Left cardiac atrium (tissue), 4 donors: ENCODE measurements at regions not wholly inside any gene's neighbourhood (a gene's known extent, or its start where the extent isn't known, plus 50 kb on each side); places are given as distances from the start of the nearest gene placed in this dataset.
A peak's percentile ranks its signal among the peaks of the same experiment; 100 is the strongest.
"Not testable (repeated sequence)": the region's sequence is repeated elsewhere in the genome, so short reads cannot be mapped to it uniquely, and the experiment has no call there.

Experiments
- ATAC-seq, 2 donors: fragments of 200-7000 bp; cut with Tn5 transposase; one replicate each; pipeline ENCODE4 v1.9.1; 2020; ENCODE audit warnings: mild to moderate bottlenecking in 2 of 2, moderate library complexity in 2 of 2
- DNase-seq: peaks from one replicate; pipeline ENCODE4 v3.0.0-alpha.2; 2020
- intact Hi-C, 2 donors: fragments of 100-400 bp; cut with DNase I; formaldehyde crosslinking; loops; one replicate each; pipeline versions ENCODE4 v1.14.1 to v1.15.1; 2022 to 2023
- donor health status: DM: no; HTN: yes; CAD: no.
- donor health status: DM: no; HTN: yes; CAD: no; lungs with severe emphysema.
- donor health status: DM: yes; HTN: yes; CAD: no.
- donor health status: Dilated cardiomyopathy.

DNA sequence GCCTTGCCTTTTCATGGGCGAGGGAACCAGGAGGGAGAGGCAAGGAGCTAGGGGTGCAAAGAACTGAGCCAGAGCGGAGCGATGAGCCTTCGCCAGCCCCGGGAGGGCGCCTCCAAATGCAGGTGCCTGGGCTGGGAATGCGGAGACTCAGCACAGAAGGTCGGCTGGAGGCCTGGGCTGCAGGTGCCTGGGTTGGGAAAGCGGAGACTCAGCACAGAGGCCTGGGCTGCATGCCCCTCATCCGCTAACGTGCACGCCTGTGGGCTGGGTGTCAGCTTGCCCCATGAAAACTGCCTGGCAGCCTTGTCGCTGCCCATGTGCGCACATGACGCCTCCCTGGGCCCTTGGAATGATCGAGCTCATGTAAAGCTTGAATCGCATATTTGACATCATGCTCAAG lies 51.8 kb downstream of the POM121L12 start:
- ATAC-seq (no peak), DNase-seq (no peak)
- intact Hi-C loops: no loop called here

- intact Hi-C loops: no loop called here
- no peak for DNase-seq
- ATAC-seq: no peak
These were observed 58.8 kb downstream of the POM121L12 start for GRCh38 chr7:53094191-53094590.

DNA sequence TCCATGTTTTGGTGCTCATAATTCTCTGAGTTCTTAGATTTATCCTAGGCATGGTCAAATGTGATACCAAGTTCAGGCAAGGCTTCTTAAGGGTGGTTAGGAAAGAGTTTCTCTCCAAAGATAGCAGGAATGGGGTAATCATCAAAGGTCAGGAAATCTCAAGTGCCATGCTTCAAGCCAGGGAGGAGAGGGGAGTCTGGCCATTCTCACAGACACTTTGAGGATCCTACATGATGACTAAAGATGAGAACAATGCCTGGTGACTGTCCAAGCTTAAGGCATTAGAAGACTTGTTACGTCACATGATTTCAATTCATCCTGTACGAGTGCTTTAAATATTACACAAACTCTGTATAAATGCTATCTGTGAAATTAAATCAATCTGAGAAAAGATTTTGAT lies 59.4 kb downstream of the POM121L12 start:
- DNase-seq: no peak
- intact Hi-C loops: no loop called here
- ATAC-seq: no peak

DNA sequence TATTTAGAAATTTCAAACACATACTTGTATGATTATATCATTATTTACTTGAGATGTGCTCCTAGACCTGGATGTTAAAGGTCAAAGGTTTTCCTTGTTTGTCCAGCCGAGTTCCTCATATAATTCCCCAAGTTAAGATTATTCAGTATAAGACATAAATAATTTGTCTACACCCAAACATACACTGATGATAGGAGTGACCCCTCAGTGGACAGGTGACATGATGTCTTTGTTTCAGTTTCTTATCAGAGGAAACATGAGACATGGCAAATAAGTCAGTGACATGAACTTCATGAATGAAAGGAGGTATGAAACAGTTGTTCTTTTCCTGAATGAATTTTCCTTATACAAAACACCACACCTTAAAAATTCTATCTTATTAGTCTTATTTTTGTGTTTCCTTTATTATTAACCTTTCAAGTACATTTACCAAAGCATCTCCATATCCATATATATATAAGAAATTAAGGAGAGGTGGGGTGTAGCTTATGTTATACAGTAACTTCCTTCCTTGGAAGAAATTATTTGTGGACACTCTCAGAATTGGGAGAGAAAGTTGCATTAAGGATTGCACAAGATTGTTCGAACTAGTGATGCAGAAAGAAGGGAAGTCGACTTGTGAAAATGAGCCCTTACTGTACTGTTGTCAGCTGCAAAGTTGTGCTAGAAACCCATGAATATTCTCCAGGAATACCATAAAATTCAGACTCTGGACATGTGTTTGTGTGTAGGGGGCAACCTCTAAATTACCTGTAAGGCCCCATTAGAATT lies 60.5 kb downstream of the POM121L12 start:
- intact Hi-C loops: no loop called here
- ATAC-seq (no peak), DNase-seq (no peak)

GRCh38 chr7:53100091-53100490 lies 64.7 kb downstream of the POM121L12 start:
- ATAC-seq (no peak), DNase-seq (no peak)
- intact Hi-C loops: no loop called here

DNA sequence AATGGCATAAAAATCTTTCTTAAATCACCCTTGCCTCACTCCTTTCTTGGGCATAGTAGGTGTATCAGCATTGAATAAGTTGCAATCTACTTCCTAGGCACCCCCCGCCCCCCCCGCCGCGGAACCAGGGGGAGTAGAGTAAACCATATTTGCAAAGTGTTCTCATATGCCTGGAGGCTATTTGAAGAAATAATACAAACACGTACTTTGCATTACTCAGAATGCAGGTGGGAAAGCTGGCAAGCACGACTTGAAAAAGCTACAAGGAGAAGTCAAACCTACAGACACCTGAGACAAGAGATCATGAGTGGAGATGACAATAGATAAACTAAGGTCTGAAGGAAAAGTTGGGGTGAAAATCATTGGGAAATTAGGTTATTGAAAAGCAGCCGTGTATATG lies 65.6 kb downstream of the POM121L12 start:
- DNase-seq (no peak), ATAC-seq (no peak)
- intact Hi-C loops: no loop called here

DNA sequence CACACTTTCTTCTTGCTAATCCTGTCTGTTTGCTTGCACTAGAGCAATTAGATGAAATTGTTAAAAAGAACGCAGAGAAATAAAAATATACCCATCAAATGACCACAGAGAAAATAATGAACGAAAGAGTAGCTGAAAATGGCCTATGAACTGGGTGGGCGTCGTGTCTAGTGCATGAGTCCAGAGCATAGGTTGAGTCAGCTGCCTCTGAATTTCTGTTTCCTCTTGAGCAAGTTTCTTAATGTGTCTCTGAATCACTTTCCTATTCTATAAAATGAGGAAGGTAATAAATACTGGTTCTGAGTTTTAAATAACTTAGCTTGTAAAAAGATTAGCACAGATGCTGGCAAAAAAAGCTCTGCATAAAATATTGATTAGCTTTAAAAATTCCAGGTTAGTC lies 75.0 kb downstream of the POM121L12 start:
- ATAC-seq: no peak
- DNase-seq: no peak
- intact Hi-C loops: no loop called here

GRCh38 chr7:53111031-53111430 lies 75.6 kb downstream of the POM121L12 start:
- DNase-seq: no peak
- peak; percentile 80 to 89 for ATAC-seq
- intact Hi-C loops: no loop called here

DNA sequence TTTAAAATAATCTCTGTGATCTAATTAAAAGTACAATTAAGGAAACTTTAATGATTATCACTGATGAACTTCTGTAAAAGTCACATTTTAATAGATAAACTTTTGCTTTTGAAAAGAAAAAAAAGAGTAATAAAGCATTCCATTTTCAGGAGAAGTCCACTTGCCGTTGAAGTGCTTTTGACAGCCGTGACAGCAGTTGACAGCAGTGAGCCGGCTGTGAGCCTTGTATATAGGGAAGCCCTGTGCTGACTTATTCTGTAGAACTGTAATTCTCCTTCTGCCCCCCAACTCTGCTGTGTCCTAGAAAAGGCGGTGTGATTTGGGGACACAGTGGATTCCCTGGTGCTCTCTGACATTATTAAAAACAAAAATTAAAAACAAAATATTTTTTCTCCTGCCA lies 78.0 kb downstream of the POM121L12 start:
- ATAC-seq: no peak
- intact Hi-C loops: no loop called here
- no peak for DNase-seq

DNA sequence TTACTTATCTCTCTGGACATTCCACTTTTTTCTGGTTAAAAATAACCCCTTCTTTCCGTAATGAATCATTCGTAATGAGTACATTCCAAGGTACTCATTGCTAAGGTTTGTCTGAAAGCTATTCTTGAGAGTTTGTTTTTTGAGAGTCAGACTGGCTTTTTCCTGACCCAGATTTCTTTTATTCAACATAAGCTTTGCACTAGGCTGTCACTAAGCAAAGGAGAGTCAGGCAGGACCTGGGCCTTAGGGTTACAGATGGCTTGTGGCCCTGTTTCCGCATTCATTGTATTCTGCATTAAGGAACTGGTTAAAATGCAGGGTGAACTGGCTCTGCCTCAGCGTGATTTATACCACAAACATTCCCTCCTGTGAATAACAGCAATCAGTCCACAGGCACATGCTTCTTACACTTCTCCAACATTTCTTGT lies 84.1 kb downstream of the POM121L12 start:
- DNase-seq (no peak), ATAC-seq (peak in 1 of 2 donors; percentile 56)
- intact Hi-C loops: no loop called here

- DNase-seq (no peak), ATAC-seq (no peak)
- intact Hi-C loops: no loop called here
These were observed 85.9 kb downstream of the POM121L12 start for GRCh38 chr7:53121374-53121773.

GRCh38 chr7:53131697-53132096 lies 96.3 kb downstream of the POM121L12 start:
- ATAC-seq (no peak), DNase-seq (no peak)
- intact Hi-C loops: no loop called here

GRCh38 chr7:53151496-53151895 lies 116.1 kb downstream of the POM121L12 start:
- intact Hi-C loops: no loop called here
- ATAC-seq: no peak
- DNase-seq: no peak

DNA sequence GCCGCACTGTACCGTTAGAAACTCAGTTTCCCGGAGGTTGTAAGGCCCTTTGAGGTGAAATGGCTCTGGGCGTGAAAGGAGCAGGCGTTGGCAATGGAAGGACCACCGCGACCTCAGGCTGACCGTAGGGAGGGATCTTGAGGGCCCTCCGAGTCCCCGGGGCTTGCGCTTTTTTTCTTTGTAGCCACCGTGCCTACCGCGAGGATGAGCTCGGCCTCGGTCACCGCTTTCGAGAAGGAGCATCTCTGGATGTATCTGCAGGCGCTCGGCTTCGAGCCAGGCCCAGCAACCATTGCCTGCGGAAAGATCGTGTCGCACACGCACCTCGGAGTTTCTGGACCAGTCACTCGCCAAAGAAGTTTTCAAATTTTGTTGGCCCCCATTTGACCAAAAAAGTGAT lies 151.8 kb downstream of the POM121L12 start:
- DNase-seq, intact Hi-C loops, ATAC-seq: not testable (repeated sequence)

DNA sequence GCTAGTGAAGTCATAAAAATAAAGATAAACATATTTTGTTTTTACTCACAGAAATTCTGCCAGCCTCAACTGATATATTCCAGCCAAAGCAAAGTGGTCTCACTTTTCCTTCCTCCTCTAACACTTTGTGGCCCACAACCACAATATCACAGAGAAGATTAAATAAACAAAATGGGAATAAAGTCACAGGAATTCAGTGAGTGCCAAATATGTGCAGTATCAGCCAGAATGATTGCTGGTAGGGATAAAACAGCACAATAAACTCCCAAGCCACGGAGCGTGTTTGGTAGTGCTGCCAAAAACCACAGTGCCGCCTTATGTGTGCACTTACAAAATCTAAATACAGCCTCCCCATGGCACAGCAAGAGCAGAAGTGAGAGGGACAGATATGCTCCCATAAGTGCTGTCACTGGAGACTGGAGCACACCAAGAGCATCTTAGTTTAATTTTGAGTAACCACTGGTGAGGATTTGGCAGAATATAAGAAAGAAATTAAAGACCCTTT lies 155.8 kb downstream of the POM121L12 start:
- DNase-seq (peak; percentile 42), ATAC-seq (peak in 1 of 2 donors; percentile 41)
- intact Hi-C loops: no loop called here

DNA sequence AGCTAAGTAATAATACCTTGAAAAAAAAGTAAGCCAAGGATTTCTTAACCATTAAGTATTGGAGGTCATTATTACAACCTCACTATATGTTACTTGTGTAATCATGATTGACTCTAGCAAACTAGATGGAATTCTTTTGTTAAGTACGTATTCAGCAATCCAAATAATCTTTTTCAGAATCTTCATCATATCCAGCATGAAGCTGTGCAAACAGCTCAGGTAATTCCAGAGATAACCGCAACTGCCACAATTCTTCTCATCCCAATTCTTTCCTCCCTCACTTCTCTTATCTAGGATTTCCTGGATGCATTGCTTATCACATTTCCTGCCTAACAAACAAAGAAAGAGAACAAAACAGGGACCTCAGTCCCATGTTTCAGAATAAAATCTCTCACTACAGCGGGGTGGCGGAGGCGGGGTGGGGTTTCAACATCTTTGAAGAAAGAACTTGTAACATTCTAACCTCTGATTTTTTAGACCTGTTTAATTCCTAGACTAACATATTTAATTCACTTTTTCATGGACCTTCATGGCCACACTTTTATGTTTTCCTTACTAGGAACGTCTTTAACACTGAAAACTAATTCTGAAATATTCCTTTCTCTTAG lies 156.5 kb downstream of the POM121L12 start:
- intact Hi-C loops: no loop called here
- DNase-seq (no peak), ATAC-seq (no peak)

GRCh38 chr7:53205006-53205405 lies 169.6 kb downstream of the POM121L12 start:
- DNase-seq (no peak), ATAC-seq (no peak)
- intact Hi-C loops: no loop called here

GRCh38 chr7:53209129-53209528 lies 173.7 kb downstream of the POM121L12 start:
- intact Hi-C loops: no loop called here
- ATAC-seq: no peak
- DNase-seq: no peak

GRCh38 chr7:53214463-53214862 lies 179.0 kb downstream of the POM121L12 start:
- no peak for DNase-seq
- intact Hi-C loops: no loop called here
- ATAC-seq: no peak

- ATAC-seq: peak; percentile 87 to 88
These were observed 183.5 kb downstream of the POM121L12 start for GRCh38 chr7:53218730-53219504.

More at GRCh38 chr7:53218730-53219504, 183.5 kb downstream of the POM121L12 start:
- intact Hi-C loops: no loop called here
- peak; percentile 41 for DNase-seq
